Activated CD4-positive, alpha-beta T cell treated with anti-CD3 and anti-CD28 coated beads, Interleukin-10, Interleukin-2, amounts not matched to agents 100 ng/mL and 50 ng/mL, durations not matched to agents 16 hours and 8 hours (primary cell): ENCODE measurements at regions not wholly inside any gene's neighbourhood (a gene's known extent, or its start where the extent isn't known, plus 50 kb on each side); places are given as distances from the start of the nearest gene placed in this dataset.
A peak's percentile ranks its signal among the peaks of the same experiment; 100 is the strongest.

ENCODE experiments used
- DNase-seq: peaks from one replicate; pipeline ENCODE4 v3.0.0-alpha.2; 2020

DNA sequence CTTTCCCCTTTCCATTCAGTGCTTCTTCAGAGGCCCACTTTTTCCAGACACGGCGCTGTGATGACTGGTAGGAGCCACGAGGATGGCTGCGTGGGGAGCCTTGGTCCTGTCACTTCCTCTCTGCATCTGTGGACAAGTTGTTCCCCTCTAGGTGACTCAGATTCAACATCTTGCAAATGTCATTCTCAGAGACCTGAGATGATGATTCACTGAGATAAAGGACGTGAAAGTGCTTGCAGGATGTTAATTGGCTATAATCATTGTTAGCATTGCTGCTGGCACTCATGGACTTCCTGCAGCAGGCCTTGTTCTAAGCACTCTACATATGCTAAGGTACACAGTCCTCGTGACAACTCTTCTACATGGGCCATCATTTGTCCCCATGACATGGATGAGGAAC is 489.8 kb upstream of the ZMIZ1 start:
- DNase-seq, result peak; percentile 63

DNA sequence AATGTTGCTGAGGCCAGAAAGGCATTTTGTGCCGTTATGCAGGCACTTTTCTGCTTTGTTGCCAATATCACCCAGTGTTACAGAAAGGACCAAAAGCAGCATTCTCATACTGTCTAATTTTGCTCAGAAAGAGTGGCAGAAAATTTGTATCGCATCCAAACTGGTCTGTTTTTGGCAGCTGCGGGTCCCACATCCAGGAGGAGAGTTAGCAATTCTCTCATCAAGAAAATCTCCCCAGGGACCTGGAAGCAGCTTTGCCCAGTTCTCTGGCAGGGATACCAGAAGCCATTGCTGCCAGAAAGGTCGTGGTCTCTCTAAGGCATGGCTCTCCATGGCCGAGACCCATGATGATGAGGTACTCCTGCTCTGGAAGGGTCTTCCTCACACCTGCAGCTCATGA is 489.2 kb upstream of the ZMIZ1 start:
- DNase-seq, result no peak

DNA sequence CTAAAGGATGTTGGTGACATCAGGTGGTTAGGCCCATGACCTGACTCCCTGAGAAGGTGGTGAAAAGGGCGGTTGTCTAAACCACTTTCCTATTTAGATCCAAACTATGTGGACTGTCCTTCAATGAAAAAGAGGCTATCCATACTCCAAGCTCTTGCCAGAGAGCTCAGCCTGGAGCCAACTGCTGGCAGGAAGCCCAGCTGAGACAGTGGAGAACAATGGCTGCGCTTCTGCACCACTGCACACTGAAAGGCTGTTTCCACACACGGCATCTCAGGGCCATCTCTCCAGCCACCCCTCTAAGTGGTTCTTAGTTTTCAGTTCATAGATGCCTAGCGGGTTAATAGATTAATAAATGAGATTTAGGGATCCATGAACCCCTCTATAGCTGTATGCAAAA is 488.8 kb upstream of the ZMIZ1 start:
- no peak for DNase-seq

DNA sequence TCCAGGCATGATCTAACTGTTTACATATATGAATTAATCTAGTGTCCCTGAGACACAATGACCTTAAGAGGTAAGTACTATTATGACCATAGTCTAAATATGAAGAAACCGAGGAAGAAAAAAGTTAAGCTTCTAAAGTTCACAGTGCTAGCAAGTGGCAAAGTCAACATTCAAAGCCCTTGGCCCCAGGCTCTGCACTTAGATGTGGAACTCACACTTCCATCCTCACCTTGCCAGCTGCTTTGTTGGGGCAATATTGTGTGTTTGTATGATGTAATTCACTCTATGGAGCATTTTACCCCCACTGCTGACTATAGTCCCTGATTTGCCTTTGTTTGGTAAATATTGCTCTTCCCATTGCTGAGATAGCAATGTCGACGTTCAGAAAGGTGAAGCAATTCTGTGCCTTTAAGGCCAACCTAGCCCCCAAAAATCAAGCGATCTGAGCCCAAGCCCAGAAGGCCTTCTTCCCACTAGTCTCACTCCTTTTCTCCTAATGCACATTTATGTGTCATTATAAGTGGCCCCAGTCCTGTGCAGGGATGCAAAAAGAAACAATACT is 487.6 kb upstream of the ZMIZ1 start:
- DNase-seq, result no peak

DNA sequence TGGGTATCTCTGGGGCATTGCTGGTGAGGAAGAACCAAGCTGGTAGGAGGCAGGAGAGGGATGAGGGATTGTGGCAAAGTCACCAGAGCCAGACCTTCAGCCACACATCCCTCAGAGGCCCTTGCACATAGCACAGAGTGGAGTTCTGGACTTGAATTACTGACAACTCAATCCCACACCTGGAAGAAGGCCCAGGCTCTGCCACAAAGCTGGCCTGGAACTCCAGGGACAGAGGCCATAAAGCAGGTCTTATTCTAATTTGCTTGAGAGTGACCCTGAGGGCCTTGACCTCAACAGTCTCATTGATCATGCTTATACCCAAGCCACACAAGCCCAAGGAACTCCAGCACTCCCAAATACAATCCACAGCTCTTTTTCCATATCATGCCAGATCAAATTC is 486.2 kb upstream of the ZMIZ1 start:
- no peak for DNase-seq

DNA sequence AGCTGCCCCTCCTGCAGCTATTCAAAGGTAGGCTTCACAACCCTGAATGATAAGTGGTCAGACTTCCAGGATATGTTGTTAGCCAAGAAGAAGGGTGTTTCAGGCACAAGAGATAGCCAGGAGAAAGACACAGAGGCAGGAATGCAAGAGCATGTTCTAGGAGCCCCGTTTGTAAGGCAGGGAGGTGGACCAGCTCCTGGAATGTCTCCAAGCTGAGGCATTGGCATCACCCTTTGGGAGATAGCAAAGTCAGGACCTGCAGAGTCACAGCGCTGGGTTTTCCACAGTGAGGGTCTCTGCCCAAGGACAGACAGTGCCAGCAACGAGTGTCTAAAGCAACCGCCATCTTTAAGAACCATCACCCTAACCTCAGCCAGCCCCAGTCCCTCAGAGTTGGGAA is 484.5 kb upstream of the ZMIZ1 start:
- no peak for DNase-seq

DNA sequence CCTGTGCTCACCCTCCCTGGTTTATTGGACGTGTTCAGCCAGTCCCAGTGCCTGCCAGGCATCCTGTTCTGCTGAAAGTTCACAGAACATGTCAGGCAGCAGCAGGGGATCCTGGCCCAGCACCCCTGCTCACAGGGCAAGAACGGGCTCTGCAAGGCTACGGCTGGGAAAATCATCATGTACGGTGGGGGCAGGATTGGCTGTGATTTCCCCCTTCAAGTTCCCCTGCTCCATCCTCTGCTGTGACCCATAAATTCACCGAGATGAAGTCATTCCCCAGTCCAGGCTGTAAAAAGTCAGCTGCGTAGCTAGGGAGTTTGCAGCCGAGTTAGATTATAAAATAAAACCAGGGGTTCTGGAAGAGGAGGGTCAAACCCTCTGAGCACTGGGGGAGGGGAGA is 484.1 kb upstream of the ZMIZ1 start:
- no peak for DNase-seq

DNA sequence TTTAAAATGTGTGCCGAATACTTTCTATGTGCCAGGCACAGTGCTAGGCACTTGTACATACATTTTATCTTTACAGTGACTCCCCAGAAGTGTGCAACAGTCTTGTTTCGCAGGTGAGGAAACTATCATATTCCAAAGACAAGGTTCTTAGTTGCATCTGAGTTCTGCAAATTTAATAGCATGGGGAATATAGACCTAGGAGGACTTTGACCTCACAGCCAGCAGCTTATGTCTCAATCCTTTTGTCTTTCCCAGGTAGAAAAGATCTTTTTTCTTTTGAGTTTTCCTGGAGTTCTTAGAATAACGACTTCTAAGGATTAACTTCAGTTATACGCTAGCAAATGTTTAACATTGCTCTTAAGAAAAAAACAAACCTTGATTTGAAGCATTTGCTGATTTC is 482.8 kb upstream of the ZMIZ1 start:
- DNase-seq, result no peak

DNA sequence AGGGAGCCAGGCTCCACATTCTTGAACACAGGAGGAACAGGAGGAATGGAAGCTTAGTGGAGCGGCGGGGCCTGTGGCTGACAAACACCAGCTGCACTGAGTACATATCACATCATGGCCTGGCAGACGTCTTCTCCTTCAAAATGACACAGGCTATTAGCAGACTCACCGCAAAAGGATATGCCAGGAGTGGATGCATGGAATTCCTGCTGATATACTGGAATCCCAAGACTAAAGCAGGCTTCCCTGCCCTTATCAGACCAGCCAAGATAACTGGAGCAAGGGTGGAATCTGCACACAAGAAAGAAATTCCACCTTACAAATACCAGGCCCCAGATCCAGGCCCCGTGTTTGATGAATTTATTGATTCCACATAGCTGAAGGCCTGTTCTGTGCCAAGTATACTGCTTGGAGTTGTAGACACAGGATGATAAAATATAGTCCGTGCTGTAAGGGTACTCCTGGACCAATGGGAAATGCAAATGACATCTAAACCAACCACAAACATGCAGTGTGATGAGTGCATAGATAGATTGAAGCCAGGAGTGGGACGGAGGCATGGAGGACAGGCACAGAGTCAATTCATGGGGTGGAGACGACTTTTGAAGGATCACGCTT is 480.5 kb upstream of the ZMIZ1 start:
- no peak for DNase-seq

DNA sequence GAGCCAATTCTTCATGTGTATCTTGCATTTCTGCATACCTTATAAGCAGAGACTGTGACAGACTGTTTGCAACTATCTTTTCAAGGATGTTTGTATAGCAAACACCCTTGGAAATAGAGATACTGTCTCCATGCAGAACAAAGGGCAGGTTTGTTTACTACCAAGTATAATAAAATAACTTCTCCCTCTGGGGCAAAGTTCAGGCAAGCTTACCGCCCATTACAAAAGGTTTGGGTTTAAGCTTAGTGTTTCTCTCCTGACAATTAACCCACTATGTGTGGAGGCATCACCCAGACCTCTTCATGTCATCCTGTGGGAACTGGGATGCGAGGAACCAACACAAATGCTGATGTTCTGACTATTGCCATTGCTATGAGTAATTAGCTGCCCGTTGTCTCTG is 479.1 kb upstream of the ZMIZ1 start:
- DNase-seq, result no peak

DNA sequence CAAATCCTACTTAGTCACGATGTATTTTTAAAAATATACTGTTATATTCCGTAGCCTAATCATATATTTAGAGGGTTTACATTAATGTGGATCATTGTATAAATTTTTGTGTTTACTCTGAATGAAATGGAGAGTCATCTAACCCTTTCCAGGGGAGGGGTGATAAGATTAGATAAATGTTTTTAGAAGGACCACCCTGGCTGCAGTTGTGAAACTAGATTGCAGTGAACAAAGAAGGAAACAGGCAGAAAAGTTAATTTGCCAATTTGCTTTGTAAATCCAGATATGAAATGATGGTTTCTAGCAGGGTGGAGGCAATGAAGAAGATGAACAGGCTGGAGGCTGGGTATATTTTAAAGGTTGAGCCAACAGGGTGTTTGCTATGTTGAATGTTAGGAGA is 477.7 kb upstream of the ZMIZ1 start:
- DNase-seq, result no peak

DNA sequence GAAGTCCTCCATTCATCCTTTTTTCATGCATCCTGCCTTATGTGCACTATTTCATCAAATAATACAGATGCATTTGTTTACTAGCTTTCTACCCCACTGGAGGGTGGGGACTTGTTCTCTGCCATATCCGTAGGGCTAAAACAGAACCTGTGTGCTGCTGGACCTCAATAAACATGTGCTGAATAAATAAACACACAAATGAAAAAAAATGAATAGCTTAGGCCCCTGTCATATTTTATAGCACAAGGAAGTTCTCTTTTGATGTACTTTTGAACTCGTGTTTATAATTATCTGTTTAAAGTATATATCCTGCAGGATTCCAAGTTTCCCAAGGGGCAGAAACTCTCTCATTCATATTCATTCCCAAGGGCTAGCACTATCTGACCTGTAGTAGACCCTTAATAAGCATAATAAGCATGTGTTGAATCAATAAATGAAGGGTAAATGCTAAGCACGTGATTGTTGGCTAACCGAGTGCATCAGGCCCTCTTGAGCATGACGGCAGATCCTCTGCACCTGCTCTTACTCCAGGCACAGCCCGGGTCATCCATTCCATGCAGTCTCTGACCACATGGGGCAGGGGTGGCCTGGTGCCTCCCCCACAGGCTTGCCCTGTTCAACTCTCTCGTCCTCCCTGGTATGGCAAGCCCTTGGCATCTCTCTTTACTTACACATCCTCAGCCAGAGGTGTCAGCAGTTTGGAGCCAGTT is 474.1 kb upstream of the ZMIZ1 start:
- DNase-seq, result no peak

DNA sequence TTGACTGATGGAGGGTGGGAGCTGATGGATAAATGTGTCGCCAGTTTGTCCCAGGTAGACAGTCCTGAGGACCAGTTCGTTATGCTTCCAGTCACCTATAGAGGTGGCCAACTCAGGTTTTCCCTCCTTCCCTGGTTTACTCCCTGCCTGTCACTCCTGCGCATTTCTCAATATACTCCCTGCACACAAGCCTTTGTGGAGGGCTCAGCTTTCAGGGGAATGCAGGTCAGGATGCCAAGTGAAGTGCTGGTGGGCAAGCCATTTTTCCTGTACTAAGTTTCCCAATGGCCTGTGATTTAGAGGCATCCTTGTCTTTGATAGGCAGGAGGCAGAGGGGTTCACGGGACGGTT is 473.5 kb upstream of the ZMIZ1 start:
- no peak for DNase-seq

DNA sequence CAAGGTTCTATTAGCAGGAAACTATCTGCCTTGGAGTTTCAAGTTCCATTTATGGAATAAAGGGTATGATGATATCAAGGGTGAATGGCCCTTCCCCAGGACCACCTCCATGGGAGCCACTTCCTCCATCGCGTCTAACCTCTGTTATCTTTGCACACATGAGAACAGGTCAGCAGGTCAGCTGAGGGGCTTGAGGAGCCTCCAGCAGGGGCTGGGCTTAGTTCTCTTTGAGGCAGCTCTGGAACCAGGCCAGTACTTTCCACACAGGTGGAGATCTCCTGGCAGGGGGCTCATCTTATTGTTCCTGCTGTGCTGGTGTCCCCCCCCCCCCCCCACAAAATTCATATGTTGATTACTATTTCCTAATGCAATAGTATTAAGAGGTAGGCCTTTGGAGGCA is 472.2 kb upstream of the ZMIZ1 start:
- DNase-seq, result no peak

DNA sequence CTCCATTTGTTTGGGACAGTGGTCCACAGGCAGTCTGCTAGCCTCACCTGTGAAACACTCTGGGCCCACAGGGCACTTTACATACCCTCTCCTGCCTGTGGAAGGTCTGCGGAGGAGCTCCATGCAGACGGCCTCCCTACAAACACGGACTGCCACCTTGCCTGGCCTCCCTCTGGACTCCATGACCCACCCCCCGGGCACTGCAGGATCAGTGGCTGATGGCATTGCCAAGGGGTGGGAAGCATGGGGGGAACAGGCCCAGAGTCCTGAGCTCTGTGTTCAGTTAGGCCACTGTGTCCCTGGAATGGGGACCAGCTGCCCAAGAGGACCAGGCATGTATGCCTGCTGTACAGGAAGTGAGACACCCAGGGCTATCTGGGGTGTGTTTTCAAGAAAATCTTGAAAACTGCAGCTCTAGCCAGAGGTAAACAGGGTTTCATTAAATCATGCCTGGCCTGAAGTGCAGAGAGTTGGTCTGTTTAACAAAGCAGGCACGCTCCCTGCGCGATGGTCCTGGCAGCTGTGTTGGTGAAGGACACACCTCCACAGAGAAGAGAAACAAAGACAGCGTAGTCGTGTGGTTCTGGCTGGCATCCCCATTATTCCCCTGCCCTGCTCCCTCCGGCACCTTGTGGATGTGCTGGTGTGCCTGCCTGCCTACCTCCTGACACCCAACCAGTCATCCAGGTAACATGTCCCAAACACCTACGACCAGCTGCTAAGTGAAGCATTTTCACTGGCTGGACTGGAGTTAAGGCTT is 470.8 kb upstream of the ZMIZ1 start:
- DNase-seq, result no peak

DNA sequence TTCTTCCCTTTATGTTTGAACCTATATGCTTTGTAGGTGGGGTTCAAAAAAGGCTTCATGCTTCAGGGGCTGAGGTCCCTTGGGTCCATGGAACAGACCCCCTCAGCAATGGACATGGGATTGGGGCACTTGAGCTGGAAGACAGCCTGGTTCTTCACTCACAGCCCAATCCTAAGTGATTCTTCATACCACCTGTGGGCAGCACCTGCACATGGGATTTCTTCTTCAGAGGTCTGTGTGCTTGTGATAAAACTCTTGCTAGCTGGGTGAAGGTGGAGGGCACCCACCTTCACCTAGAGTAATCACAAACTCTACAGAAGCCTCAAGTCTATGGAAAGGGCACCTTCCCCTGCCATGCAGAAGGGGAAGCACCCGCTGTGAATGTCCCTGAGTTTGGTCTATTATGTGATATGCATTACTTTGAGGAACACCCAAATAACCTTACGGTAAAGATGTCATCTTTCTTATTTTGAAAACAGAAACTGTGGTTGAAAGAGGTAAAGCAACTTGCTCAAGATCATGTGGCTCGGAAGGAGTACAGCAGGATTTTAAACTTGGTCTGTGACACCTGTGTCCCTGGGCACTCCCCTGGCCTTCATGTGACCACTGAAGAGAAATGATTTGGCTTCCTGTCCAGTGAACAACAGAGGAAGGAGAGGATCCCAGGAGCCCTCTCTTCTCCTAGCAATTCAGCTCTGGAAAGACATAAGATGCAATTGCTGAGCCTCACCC is 469.5 kb upstream of the ZMIZ1 start:
- no peak for DNase-seq

DNA sequence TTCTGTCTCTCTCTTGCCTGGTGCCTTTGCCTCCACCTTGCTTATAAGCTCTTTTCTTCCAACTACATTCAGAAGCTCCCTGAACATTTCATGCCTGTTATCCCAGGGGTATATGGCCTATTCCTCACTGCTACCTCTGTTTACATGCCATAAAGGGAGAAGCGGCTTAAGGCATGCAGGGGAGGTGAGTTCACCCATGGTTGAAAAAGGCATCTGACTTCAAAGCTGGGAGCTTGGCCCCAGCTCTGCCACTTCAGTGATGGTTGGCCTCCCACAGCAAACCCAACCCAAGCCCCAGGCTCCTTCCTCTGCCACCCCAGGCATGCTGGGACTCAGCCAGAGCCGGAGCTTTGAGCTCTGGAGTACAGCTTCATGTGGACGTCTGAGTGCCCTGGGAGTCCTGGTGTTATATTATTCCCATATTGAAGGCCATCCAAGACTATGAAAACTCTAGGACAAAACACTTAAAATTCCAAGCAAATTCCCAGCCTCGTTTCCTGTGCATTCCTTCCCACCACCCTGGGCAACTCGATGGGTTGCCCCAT is 468.6 kb upstream of the ZMIZ1 start:
- no peak for DNase-seq

DNA sequence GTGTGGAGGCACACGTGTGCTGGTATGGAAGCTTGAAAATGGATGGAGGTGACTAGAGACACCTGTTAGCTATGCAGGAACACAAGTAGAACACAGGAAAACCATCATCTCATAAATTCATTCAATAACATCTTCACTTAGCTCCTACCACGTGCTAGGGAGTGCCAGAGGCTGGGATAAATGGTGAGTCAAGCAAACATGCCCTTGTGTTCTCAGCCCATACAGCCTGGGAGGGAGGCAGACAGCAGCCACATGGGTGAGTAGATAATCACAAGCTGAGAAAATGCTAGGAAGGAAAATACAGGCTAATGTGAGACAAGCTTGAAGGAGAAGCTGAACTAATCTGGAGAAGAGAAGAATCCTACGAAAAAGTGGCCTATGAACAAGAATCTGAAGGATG is 468.0 kb upstream of the ZMIZ1 start:
- no peak for DNase-seq

DNA sequence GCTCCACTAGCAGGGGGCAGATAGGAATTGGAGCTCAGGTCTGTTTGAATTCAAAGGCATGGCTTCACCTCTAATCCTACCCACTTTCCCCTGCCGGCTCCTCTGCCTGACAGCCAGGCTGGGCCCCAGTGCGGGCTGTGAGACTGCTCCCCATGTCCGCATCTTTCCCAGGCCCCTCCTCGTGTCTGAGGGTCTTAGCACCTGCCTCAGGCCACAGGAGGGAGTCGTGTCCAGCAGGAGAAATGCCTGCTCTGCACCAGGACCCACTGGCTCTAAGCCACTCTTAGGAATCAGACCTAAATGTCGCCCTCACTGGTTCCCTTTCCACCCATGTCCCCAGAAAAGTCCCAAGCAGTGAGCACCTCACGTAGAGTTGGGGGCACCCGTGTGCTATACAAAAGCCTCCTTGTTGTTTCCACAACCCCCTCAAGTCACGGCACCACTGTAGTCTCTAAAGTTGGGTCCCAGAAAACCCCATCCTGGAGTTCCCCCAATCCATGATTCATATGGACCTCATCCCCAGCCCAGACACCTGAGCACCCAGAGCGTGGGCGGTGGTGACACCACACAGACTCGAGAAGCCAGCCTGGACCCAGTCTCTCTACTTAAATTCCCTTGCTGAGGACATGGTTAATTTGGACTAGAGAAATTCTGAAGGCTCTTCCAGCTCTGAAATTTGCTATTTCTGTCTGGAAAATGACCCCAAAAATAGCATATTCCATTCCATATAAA is 466.4 kb upstream of the ZMIZ1 start:
- no peak for DNase-seq

DNA sequence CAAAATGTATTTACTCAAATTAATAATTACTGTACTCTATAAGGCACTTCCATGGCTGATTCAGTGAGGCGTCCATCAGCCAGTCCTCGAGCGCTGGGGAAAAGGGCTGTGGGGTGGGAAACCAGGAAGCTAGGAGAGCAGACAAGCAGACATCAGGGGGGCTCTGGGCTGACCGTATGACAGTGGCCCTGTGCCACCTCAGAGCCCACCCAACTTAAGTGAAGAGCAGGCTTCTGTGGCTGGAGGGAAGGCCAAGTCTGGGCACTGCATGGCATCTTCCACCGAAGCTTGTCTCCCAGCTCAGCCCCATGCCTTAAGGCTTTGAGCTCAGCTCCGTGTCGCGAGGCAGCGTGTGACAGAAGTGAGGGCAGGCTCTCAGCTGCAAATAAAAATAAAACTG is 464.5 kb upstream of the ZMIZ1 start:
- no peak for DNase-seq

DNA sequence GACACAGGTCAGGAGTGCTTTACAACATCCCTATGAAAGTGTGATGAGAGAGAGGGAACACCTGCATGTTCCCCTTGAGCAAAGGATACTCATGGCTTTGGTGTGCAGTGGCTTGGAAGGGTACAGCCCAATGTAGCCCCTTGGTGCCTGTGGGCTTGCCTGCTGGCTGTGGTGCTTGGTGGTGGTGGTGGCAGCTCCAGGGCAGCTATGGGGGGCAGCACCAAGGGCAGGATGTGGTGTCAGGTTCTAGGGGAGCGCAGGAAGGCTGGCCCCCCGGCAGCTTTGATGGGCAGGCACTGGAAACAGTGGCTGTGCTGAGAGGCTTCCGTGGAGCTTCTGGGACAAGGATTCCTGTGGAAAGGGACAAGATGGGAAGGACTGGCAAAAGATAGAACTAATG is 464.0 kb upstream of the ZMIZ1 start:
- DNase-seq, result no peak

DNA sequence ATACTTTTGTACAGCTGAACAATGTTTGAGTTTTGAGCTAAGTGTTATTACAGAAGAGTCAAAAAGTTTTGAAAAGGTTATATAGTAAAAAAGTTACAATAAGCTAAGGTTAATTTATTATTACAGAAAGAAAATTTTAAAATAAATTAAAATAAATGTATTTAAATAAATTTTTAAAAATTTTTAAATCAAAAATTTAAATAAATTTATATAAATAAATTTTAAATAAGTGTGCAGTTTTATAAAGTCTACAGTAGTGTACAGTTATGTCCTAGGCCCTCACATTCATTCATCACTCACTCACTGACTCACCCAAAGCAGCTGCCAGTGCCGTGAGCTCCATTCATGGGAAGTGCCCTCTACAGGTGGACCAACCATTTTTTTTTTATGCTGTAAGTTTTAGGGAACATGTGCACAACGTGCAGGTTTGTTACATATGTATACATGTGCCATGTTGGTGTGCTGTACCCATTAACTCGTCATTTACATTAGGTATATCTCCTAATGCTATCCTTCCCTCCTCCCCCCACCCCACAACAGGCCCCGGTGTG is 462.9 kb upstream of the ZMIZ1 start:
- no peak for DNase-seq
